ENCODE measurements at regions not wholly inside any gene's neighbourhood (a gene's known extent, or its start where the extent isn't known, plus 50 kb on each side); places are given as distances from the start of the nearest gene placed in this dataset.
"Not testable (repeated sequence)": the region's sequence is repeated elsewhere in the genome, so short reads cannot be mapped to it uniquely, and the experiment has no call there.

DNA sequence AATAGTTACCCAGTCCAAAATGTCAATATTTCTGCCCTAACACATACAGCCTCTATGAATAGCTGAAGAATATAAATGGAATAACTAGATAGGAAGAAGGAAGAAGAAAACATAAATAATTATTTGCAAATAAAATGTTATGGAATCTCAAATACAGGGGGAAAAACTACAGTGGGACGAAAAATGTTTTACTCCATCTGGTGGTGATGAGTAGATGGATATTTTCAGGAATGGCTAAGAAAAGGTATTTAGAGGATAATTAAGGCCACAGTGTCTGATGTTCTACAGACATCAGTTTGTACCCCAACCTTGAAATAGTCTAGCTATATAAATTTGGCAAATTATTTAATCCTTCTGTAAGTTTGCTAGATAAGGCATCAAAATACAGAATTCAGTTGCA lies 178.1 kb upstream of the FSHR start:
- Histone ChIP-seq H3K9ac (ENCODE audit: low read depth, low read length) (no peak overlapping the region), H3K4me3 (ENCODE audit: low read length) (no peak overlapping the region), H3K36me3 (ENCODE audit: insufficient read depth, low read length) (no peaks in the 10 kb centered on the region), H3K4me1 (ENCODE audit: insufficient read depth, low read length) (no peaks in the 10 kb centered on the region), H3K9me3 (ENCODE audit: insufficient read depth, low read depth, low read length) (no peaks in the 10 kb centered on the region), H3K27me3 (ENCODE audit: insufficient read depth, low read length) (no peaks in the 10 kb centered on the region), H3K27ac (ENCODE audit: low read depth, low read length) (no peak overlapping the region)
- WGBS, result 79% methylated on average over 1 of the region's 1 CpG

DNA sequence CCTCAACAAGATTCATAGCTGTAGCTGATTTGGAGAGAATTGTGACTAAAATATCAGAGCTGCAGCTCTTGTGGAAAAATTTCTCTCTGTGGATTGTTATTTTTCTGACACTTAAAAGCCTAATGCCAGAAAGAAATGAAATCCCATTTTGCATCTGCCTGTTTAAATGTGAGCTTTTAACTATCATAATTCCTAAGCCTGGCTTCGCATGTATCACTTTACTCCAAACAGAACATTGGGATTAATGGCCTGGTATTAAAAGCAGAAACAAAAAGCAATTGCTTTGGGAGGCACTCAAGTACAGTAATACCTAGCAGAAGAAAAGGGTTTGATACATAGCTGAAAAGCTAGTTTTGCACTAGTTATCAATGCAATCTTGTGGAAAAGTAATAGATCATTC lies 164.2 kb upstream of the FSHR start:
- Histone ChIP-seq H3K9ac (ENCODE audit: low read depth, low read length) (no peak overlapping the region), H3K4me3 (ENCODE audit: low read length) (no peak overlapping the region), H3K27me3 (ENCODE audit: insufficient read depth, low read length) (no peaks in the 10 kb centered on the region), H3K36me3 (ENCODE audit: insufficient read depth, low read length) (no peaks in the 10 kb centered on the region), H3K4me1 (ENCODE audit: insufficient read depth, low read length) (no peaks in the 10 kb centered on the region), H3K9me3 (ENCODE audit: insufficient read depth, low read depth, low read length) (no peaks in the 10 kb centered on the region), H3K27ac (ENCODE audit: low read depth, low read length) (no peak overlapping the region)
- WGBS, result 90% methylated on average over 1 of the region's 1 CpG

DNA sequence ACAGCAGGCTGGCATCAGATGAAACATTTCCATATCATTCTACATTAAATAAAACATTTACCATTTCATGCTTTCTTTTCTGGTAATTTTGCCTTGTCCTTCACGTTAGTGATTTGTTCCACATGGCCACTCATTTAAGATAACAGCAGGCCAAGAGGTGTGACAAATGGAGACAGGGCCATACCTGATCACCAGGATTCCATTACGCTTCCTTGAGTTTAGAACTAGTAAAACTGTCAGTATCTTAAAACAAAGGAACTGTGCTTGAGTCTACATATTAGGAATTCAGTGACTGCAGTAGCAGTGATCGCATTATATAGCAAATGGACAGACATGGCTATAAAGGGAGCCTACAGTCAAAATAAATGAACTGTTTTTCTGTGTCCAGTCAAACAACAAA lies 155.1 kb upstream of the FSHR start:
- 94% methylated on average over 3 of the region's 3 CpGs for WGBS
- H3K9ac ChIP-seq (ENCODE audit: low read depth, low read length), result no peak overlapping the region
- no peaks in the 10 kb centered on the region for H3K27me3 ChIP-seq (ENCODE audit: insufficient read depth, low read length)
- no peak overlapping the region for H3K27ac ChIP-seq (ENCODE audit: low read depth, low read length)
- H3K4me1 ChIP-seq (ENCODE audit: insufficient read depth, low read length), result no peaks in the 10 kb centered on the region
- no peaks in the 10 kb centered on the region for H3K36me3 ChIP-seq (ENCODE audit: insufficient read depth, low read length)
- H3K4me3 ChIP-seq (ENCODE audit: low read length), result no peak overlapping the region
- 0 out of 2 replicates have a peak, but pooled peaks cover 3% of the 10 kb centered on the region for H3K9me3 ChIP-seq (ENCODE audit: insufficient read depth, low read depth, low read length)

DNA sequence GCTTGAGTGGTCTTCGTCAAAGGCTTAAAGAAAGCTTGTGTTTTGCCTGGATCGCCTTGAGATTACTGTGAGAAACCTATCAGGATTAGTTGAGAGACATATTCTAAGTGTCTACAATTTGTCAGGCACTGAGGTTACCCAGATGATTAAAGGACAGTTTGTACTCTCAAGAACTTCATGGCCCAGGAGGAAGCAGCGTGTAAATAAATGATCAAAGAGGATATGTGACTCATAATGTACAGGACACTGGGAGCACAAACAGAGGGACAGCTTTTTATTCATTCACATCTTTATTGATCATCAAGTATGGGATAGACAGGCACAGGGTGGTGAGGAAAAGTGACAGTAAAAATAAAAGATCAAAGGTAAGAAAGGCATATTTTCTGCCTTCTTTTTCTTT lies 152.6 kb upstream of the FSHR start:
- no peak overlapping the region for H3K9ac ChIP-seq (ENCODE audit: low read depth, low read length)
- H3K27me3 ChIP-seq (ENCODE audit: insufficient read depth, low read length), result no peaks in the 10 kb centered on the region
- H3K36me3 ChIP-seq (ENCODE audit: insufficient read depth, low read length), result no peaks in the 10 kb centered on the region
- H3K9me3 ChIP-seq (ENCODE audit: insufficient read depth, low read depth, low read length), result 0 out of 2 replicates have a peak, but pooled peaks cover 3% of the 10 kb centered on the region
- H3K4me3 ChIP-seq (ENCODE audit: low read length), result no peak overlapping the region
- H3K27ac ChIP-seq (ENCODE audit: low read depth, low read length), result no peak overlapping the region
- 94% methylated on average over 3 of the region's 3 CpGs for WGBS
- no peaks in the 10 kb centered on the region for H3K4me1 ChIP-seq (ENCODE audit: insufficient read depth, low read length)

DNA sequence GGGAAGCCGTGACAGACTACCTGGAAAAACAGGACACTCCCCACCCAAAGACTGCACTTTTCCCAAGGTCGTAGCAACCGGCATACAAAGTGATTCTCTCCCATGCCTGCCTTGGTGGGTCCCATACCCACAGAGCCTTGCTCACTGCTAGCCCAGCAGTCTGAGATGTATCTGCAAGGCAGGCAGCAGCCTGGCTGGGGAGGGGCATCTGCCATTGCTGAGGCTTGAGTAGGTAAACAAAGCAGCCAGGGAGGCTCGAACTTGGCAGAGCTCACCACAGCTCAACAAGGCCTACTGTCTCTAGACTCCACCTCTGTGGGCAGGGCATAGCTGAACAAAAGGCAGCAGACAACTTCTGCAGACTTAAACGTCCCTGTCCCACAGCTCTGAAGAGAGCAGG lies 144.4 kb upstream of the FSHR start:
- H3K9me3 ChIP-seq (ENCODE audit: insufficient read depth, low read depth, low read length); H3K4me3 ChIP-seq (ENCODE audit: low read length); H3K36me3 ChIP-seq (ENCODE audit: insufficient read depth, low read length); H3K27ac ChIP-seq (ENCODE audit: low read depth, low read length); H3K27me3 ChIP-seq (ENCODE audit: insufficient read depth, low read length); H3K4me1 ChIP-seq (ENCODE audit: insufficient read depth, low read length); H3K9ac ChIP-seq (ENCODE audit: low read depth, low read length): not testable (repeated sequence)
- 93% methylated on average over 5 of the region's 5 CpGs for WGBS

DNA sequence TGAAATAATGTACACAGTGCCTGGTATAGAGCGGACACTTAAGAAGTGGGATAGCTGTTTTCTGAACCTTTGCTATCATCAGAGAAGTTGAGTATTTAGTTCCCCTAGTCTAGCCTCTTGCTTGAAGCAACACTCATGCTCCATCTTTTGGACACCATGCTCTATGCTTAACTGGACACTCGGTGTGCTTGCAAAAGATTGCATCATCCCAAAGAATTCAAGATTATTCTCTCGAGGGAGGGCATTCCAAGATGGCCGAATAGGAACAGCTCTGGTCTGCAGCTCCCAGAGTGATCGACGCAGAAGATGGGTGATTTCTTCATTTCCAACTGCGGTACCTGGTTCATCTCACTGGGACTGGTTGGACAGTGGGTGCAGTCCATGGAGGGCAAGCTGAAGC lies 143.9 kb upstream of the FSHR start:
- Histone ChIP-seq H3K36me3 (ENCODE audit: insufficient read depth, low read length) (no peaks in the 10 kb centered on the region), H3K27ac (ENCODE audit: low read depth, low read length) (no peak overlapping the region), H3K27me3 (ENCODE audit: insufficient read depth, low read length) (no peaks in the 10 kb centered on the region), H3K9ac (ENCODE audit: low read depth, low read length) (no peak overlapping the region), H3K9me3 (ENCODE audit: insufficient read depth, low read depth, low read length) (no peaks in the 10 kb centered on the region), H3K4me1 (ENCODE audit: insufficient read depth, low read length) (no peaks in the 10 kb centered on the region), H3K4me3 (ENCODE audit: low read length) (no peak overlapping the region)
- WGBS, result 93% methylated on average over 7 of the region's 7 CpGs

DNA sequence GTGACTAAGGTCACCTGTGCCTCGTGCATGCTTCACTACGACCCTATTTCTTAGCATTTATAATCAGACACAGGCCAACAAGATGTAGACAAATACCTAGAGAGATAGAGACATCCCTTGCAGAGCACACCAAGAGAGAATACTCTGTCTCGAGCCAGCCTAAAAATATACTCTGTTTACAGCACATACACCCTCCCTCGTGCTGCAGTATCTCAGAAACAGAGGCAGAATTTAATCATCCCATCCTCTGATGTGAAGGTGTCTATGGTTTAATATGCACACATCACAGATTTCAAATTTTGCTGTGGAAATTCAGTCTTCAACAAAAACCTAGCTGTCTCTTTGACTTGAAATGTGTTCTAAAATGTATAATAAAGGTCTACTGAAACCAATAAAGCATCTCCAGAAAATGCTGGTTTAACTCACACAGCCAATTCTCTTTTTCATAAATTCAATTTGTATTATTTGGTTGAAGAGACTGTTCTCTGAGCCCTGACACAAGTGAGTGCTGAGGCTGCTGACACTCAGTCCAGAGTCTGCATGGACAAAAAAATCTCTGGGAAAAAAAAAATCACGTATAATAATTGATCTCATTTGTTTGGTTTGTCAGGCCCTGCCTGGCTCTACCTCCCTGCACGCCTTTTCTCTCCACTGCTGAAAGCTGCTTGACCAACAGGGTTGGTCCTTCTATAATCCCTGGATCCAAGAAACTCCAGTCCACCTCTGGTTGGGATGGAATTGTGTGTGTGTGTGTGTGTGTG lies 142.0 kb upstream of the FSHR start:
- no peaks in the 10 kb centered on the region for H3K27me3 ChIP-seq (ENCODE audit: insufficient read depth, low read length)
- WGBS, result 94% methylated on average over 6 of the region's 6 CpGs
- H3K27ac ChIP-seq (ENCODE audit: low read depth, low read length), result no peak overlapping the region
- no peaks in the 10 kb centered on the region for H3K36me3 ChIP-seq (ENCODE audit: insufficient read depth, low read length)
- H3K4me1 ChIP-seq (ENCODE audit: insufficient read depth, low read length), result 0 out of 2 replicates have a peak, but pooled peaks cover 4% of the 10 kb centered on the region
- no peak overlapping the region for H3K4me3 ChIP-seq (ENCODE audit: low read length)
- H3K9me3 ChIP-seq (ENCODE audit: insufficient read depth, low read depth, low read length), result no peaks in the 10 kb centered on the region
- H3K9ac ChIP-seq (ENCODE audit: low read depth, low read length), result no peak overlapping the region

DNA sequence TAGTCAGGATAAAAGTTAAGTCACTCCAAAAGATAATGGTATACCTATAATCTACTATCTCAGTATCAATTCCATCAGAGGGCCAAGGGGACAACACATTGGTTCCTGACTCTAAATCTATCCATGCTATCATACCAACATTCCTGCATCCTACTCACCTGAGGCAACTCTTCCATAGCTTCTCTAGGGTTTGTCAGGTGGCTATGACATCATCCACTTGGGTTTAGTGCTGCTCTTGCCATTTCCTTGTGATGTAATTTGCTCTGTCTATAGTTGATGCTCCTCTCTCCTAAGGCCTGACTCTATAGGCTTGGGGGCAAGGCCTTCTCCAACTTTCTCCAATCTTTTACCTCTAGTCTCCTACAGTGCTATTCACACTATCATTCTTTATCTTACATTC lies 139.9 kb upstream of the FSHR start:
- Histone ChIP-seq H3K27ac (ENCODE audit: low read depth, low read length) (no peak overlapping the region), H3K4me3 (ENCODE audit: low read length) (no peak overlapping the region), H3K36me3 (ENCODE audit: insufficient read depth, low read length) (no peaks in the 10 kb centered on the region), H3K4me1 (ENCODE audit: insufficient read depth, low read length) (0 out of 2 replicates have a peak, but pooled peaks cover 4% of the 10 kb centered on the region), H3K9me3 (ENCODE audit: insufficient read depth, low read depth, low read length) (no peaks in the 10 kb centered on the region), H3K27me3 (ENCODE audit: insufficient read depth, low read length) (no peaks in the 10 kb centered on the region), H3K9ac (ENCODE audit: low read depth, low read length) (no peak overlapping the region)

DNA sequence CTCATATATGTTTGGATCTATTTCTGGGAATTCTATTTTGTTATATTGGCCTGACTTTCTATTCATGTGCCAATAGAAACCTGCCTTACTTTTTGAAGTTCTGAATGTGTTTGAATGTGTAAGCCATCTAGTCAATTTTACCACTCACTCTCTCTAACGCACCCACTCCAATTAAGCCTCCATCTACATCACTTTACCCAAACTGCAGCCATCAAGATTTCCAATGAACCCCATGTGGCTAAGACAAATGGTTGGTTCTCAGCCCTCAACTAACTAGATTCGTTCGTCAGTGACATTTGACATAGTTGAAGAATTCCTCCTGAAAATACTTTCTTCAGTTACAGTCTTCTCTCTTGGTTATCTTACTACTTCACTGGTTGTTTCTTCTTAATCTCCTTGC lies 137.3 kb upstream of the FSHR start:
- Histone ChIP-seq H3K4me3 (ENCODE audit: low read length) (no peak overlapping the region), H3K27ac (ENCODE audit: low read depth, low read length) (no peak overlapping the region), H3K9ac (ENCODE audit: low read depth, low read length) (no peak overlapping the region), H3K4me1 (ENCODE audit: insufficient read depth, low read length) (0 out of 2 replicates have a peak, but pooled peaks cover 4% of the 10 kb centered on the region), H3K27me3 (ENCODE audit: insufficient read depth, low read length) (no peaks in the 10 kb centered on the region), H3K36me3 (ENCODE audit: insufficient read depth, low read length) (no peaks in the 10 kb centered on the region), H3K9me3 (ENCODE audit: insufficient read depth, low read depth, low read length) (no peaks in the 10 kb centered on the region)
- 47% methylated on average over 3 of the region's 3 CpGs for WGBS

DNA sequence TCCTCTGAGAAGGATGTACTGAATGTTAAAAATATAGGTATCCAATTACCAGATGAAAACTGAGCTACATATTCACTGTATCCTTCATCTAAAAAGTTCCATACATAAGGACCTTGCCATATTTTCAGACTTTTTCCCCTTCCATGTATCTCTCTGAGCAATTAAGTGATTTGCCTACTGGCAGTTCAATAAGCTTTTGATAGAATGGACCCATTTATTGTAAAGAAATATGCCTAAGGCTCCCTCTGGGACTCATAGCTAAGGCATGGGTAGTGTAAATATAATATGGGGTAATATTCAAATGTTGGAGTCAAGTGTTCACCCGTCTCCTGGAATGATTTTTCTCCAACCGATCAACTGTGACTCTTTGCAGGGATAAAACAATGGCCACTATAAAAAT lies 135.4 kb upstream of the FSHR start:
- 91% methylated on average over 2 of the region's 2 CpGs for WGBS

DNA sequence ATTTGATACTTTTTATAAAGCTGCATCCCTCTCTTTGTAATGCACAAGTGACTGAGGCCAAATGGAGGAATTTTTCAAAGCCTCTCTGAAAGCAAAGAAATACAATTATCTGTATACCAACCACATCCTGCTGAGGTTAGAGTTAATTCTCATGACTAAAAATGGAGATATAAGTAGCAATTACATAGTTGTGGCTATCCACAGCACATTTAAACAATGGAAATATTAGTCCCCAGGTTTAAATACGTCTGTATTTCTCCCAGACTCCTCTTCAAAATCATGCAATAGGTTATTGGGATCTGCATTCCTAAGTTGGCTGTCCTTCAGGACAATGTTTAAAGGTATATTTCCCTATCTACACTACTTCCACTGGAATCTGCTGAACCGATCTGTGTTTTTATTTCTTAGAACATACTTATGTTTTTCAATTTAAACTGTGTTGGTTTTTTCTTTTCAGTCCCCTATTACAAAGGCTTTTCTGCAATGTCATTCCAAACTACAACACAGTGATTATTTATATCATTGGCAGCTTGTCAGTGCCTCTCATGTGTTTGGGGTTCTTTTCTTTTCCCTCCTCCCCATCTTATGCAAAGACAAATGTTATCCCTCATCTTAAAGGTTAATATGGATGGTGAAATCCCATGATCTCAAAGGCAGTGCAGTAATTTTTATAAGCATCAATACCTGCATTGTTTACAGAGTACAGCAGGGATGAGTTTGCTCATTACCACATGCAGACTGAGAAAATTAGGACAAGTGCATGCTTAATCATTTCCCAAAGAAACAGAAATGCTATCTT lies 134.8 kb upstream of the FSHR start:
- Histone ChIP-seq H3K4me3 (ENCODE audit: low read length) (no peak overlapping the region), H3K27me3 (ENCODE audit: insufficient read depth, low read length) (no peaks in the 10 kb centered on the region), H3K9ac (ENCODE audit: low read depth, low read length) (no peak overlapping the region), H3K4me1 (ENCODE audit: insufficient read depth, low read length) (0 out of 2 replicates have a peak, but pooled peaks cover 4% of the 10 kb centered on the region), H3K9me3 (ENCODE audit: insufficient read depth, low read depth, low read length) (no peaks in the 10 kb centered on the region), H3K36me3 (ENCODE audit: insufficient read depth, low read length) (no peaks in the 10 kb centered on the region), H3K27ac (ENCODE audit: low read depth, low read length) (no peak overlapping the region)
- 67% methylated on average over 1 of the region's 2 CpGs for WGBS

More for the DNA sequence above, 135.4 kb upstream of the FSHR start:
- no peaks in the 10 kb centered on the region for H3K27me3 ChIP-seq (ENCODE audit: insufficient read depth, low read length)
- H3K9me3 ChIP-seq (ENCODE audit: insufficient read depth, low read depth, low read length), result no peaks in the 10 kb centered on the region
- no peaks in the 10 kb centered on the region for H3K36me3 ChIP-seq (ENCODE audit: insufficient read depth, low read length)
- 0 out of 2 replicates have a peak, but pooled peaks cover 4% of the 10 kb centered on the region for H3K4me1 ChIP-seq (ENCODE audit: insufficient read depth, low read length)
- no peak overlapping the region for H3K4me3 ChIP-seq (ENCODE audit: low read length)
- no peak overlapping the region for H3K9ac ChIP-seq (ENCODE audit: low read depth, low read length)
- no peak overlapping the region for H3K27ac ChIP-seq (ENCODE audit: low read depth, low read length)
